ENCODE measurements at regions not wholly inside any gene's neighbourhood (a gene's known extent, or its start where the extent isn't known, plus 50 kb on each side); places are given as distances from the start of the nearest gene placed in this dataset.

DNA sequence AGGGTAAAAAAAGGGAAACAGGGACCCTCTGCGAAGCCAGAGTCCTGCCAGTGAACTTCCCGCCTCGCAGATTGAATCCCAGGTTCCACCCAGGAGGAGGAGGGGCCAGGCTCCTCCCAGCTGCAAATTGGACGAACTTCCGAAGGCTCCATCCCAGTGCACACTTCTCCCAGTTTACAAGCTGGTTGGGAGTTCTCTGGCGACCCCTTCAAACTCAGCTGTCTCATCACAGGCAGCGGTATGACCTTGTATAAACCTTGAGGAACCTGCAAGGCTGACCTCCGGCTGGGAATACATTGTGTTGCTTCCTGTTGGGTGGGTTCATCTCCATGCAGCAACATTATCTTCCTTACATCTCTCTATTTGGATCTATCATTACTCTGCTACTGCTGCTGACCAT is 962.7 kb downstream of the GRIK2 start:
- Histone ChIP-seq H3K79me2 (ENCODE audit: control insufficient read depth, insufficient read depth, low read length) (no peaks in the 10 kb centered on the region), H3K9me3 (replicated peaks; ENCODE audit: control insufficient read depth, insufficient read depth, low read length) (no peaks in the 10 kb centered on the region), H4K20me1 (replicated peaks; ENCODE audit: control insufficient read depth, extremely low read depth, insufficient read depth, low read length) (no peaks in the 10 kb centered on the region), H3K9me1 (replicated peaks; ENCODE audit: control insufficient read depth, extremely low read depth, insufficient read depth, low read length) (no peaks in the 10 kb centered on the region), H3K4me1 (ENCODE audit: control insufficient read depth, extremely low read depth, insufficient read depth, low read length) (no peaks in the 10 kb centered on the region), H3K4me2 (ENCODE audit: insufficient read depth, low read length) (no peak overlapping the region), H3K27me3 (ENCODE audit: control insufficient read depth in 2 of 2, insufficient read depth in 2 of 2, low read length in 2 of 2) (no peaks in the 10 kb centered on the region), H2AFZ (ENCODE audit: low read depth, low read length) (no peak overlapping the region), H3K36me3 (ENCODE audit: control insufficient read depth in 2 of 2, extremely low read depth in 1 of 2, insufficient read depth in 2 of 2, low read length in 2 of 2) (no peaks in the 10 kb centered on the region), H3K4me3 (replicated peaks in 1 of 3; ENCODE audit: insufficient read depth in 1 of 3, low read depth in 1 of 3, low read length in 3 of 3) (no peak overlapping the region), H3K9ac (replicated peaks; ENCODE audit: extremely low read depth, insufficient read depth, low read length) (no peak overlapping the region), H3K27ac (ENCODE audit: insufficient read depth, low read depth, low read length) (no peak overlapping the region)
- CTCF ChIA-PET, result no interaction called here
- no peak for DNase-seq (ENCODE audit: low read depth, low spot score)
- intact Hi-C loops (cut with micrococcal nuclease) (no loop called here), dilution Hi-C loops (cut with MboI; ENCODE audit: extremely low pct_ligation_motif_present, low sequenced_read_pairs) (no loop called here)
- BruUV-seq (replicated peaks), result no TSS peak
- TF ChIP-seq EZH2 (IDR thresholded peaks at IDR 0.05; ENCODE audit: borderline replicate concordance, low read depth, low read length, severe bottlenecking) (no peak), POLR2A (IDR thresholded peaks at IDR 0.05; ENCODE audit: low read depth, low read length) (no peak), POLR2AphosphoS5 (IDR thresholded peaks at IDR 0.05; ENCODE audit: insufficient read depth, low read depth, low read length) (no peak), GATA2 (IDR thresholded peaks at IDR 0.05; ENCODE audit: insufficient read depth, insufficient read length, low read depth, low read length) (no peak), MAX (IDR thresholded peaks at IDR 0.05; ENCODE audit: insufficient read depth, insufficient read length) (no peak), MYC (IDR thresholded peaks at IDR 0.05; ENCODE audit: low read depth, low read length) (no peak), FOS (IDR thresholded peaks at IDR 0.05; ENCODE audit: borderline replicate concordance, insufficient read depth, low read length) (no peak), JUN (IDR thresholded peaks at IDR 0.05; ENCODE audit: borderline replicate concordance, insufficient read depth, insufficient read length, low read depth) (no peak)
- TF ChIP-seq, protein P1, sequence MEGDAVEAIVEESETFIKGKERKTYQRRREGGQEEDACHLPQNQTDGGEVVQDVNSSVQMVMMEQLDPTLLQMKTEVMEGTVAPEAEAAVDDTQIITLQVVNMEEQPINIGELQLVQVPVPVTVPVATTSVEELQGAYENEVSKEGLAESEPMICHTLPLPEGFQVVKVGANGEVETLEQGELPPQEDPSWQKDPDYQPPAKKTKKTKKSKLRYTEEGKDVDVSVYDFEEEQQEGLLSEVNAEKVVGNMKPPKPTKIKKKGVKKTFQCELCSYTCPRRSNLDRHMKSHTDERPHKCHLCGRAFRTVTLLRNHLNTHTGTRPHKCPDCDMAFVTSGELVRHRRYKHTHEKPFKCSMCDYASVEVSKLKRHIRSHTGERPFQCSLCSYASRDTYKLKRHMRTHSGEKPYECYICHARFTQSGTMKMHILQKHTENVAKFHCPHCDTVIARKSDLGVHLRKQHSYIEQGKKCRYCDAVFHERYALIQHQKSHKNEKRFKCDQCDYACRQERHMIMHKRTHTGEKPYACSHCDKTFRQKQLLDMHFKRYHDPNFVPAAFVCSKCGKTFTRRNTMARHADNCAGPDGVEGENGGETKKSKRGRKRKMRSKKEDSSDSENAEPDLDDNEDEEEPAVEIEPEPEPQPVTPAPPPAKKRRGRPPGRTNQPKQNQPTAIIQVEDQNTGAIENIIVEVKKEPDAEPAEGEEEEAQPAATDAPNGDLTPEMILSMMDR (IDR thresholded peaks at IDR 0.05; ENCODE audit: extremely low read depth in 1 of 2, insufficient read depth in 1 of 2, low read depth in 1 of 2, low read length in 2 of 2), result no peak
- no peak for FAIRE-seq
- POLR2A ChIA-PET, result no interaction called here

All from endothelial cell of umbilical vein (primary cell).